Right renal pelvis (tissue), 4 donors: ENCODE measurements at regions not wholly inside any gene's neighbourhood (a gene's known extent, or its start where the extent isn't known, plus 50 kb on each side); places are given as distances from the start of the nearest gene placed in this dataset.
"Not testable (repeated sequence)": the region's sequence is repeated elsewhere in the genome, so short reads cannot be mapped to it uniquely, and the experiment has no call there.

Experiments
- DNase-seq, 4 donors: peaks; one replicate each; pipeline ENCODE4 v3.0.0-alpha.2; 2013; ENCODE audit warnings: low read depth in 4 of 4, low spot score in 3 of 4, missing footprints in 1 of 4

DNA sequence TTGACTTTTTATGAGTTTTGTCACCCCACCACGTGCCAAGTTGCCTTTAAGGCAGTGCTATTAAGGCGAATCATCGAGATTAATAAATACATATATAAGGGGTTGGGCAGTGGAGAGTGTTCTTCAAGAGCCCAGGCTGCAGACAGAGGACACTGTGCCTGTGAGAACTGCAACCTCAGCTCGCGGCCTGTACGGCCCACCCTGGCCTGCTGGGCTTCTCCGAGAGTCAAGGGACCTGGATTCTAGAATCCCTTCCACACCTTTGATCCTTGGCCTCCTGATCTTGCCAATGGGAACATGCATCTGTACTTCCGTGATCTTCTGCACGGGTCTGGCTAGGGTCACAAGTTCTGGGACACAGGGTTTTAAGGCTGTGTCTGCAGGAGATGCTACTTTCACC is 54.5 kb downstream of the IRX5 start:
- no peak for DNase-seq

DNA sequence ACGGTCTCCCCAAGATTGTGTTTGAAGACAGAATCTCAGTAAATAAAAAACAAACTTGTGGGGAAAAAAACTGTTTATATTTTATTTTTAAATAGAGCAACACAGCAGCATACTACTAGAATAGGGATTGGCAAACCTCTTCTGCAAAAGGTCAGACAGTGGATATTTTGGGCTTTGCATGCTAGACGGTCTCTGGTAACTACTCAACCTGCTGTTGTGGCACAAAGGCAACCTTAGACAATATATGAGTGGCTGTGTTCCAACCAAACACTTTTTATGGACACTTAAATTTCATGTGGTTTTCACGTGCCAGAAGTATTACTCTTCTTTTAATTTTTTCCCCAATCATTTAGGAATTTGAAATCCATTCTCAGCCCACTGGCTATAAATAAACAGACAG is 55.0 kb downstream of the IRX5 start:
- DNase-seq, result no peak

DNA sequence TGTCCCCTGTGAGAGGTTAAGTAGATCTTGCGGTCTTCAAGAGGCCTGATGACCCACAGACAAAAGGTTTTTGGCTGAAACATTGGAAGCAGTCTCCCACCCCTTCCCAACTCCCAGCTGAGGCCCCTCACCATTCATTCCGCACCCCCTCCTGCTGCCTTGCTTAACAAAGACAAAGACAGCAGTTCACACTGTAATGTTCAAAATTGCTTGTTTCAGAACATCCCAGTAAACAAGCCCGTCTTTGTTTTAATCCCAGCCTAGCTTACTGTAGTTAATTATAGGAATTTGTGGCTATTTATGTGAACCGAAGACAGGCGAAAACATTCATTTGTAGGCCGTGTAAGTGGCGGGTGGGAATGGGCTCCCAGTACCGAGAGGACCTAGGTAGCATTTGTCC is 55.7 kb downstream of the IRX5 start:
- DNase-seq, result no peak

DNA sequence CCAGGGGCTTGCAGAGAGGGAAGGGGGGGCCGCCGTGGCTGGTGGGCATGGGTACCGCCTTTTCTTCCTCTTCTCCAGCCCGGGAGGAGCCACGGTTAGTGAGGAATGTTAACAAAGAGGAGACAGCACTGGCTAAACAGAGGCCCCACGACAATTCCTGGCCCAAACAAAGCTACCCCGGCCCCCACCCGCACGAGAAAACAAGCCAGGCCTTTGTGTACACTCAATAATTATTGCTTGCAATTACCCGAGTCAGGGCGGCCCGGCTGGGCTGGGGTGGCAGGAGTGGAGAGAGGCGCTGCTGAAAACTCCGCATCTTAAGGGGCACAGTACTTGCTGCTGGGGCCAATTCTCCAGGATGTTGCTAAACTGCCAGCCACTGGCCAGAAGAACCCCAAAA is 56.4 kb downstream of the IRX5 start:
- DNase-seq, result no peak

DNA sequence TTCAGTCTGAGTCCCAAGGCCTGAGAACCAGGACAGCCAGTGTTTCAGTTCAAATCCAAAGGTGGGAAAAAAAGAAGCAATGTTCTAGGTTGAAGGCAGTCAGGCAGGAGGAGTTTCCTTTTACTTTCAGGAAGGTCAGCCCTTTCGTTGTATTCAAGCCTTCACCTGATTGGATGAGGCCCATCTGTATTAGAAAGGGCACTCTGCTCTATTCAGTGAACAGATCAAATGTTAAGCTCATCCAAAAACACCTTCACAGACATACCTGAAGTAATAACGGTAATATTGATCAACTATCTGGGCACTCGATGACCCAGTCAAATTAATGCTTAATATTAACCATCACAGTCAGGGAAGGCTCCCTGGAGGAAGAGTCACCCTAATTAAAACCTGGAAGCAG is 60.9 kb downstream of the IRX5 start:
- no peak for DNase-seq

DNA sequence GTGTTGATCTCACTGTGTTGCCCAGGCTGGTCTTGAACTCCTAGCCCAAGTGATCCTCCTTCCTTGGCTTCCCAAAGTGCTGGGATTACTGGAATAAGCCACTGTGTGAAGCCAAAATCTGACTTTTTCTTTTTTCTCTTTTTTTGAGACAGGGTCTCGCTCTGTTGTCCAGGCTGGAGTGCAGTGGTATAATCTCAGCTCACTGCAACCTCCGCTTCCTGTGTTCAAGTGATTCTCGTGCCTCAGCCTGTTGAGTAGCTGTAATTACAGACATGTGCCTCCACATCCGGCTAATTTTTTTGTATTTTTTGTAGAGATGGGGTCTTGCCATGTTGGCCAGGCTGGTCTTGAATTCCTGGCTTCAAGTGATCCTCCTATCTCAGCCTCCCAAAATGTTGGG is 61.3 kb downstream of the IRX5 start:
- not testable (repeated sequence) for DNase-seq

DNA sequence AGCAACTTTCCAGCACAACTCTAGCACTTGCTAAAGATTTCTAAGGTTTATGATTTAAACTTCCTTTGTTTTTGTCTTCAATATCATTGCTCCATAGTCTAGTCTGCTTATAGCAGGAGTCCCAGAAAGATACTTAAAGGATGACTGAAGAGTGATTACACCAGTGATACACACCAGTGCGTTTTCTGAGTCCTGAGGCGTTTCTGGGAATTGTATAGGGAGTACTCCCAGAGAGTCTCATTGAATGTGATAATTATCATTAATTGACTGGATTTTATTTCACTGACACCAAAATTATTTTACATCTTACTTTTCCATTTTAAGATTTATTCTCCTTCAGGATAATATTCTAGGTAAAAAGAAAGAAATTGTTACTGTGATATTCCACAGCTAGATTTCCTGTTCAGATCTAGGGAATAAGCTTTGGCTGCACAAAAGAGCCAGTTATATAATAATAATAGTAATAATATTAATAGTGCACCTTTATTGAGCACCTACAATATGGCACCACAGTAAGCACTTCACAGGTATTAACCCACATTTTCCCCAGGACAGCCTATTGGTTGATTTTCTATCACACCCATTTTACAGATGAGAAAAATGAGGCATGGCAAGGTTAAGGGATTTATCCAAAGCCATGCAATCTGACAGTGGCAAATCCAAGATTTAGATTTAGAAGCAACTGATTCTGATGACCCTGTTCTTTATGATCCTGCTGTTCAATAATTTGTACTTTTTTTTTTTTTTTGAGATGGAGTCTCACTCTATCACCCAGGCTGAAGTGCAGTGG is 62.6 kb downstream of the IRX5 start:
- no peak for DNase-seq

DNA sequence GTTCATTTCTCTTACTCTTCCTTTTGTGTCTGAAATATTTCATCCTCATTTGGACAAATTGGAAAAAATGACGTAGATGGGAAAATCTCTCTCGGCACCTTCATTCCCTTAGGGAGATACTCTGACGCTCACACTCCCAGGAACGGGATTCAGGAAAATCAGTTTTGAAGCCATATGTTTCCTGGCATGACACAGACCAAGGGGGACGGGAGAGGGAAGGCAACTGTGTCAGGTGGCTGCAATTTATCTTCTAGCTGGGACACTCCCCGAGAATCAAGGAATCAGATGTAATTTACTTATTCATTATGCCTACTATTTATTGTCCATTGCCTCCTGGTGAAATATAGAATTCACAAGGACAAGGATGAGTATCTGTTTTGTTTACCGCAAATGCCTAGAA is 65.5 kb downstream of the IRX5 start:
- no peak for DNase-seq

DNA sequence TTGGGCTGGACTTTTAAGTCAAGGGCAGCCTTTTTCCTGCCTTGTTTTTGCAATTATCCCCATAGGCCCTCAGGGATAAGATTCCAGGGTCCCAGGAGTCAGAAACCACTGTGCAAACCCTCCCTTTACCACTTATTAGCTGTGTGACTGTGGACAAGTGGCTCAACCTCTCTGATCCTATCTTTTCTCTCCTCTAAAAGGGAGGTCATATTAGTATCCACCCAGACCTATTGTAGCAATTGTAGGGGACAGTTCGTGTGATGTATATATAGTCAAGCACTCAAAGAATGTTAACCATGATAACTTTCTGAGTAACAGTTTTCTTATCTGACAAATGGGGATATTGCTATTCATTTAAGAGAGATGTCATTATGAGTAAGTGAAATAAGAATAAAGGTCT is 68.2 kb downstream of the IRX5 start:
- no peak for DNase-seq

DNA sequence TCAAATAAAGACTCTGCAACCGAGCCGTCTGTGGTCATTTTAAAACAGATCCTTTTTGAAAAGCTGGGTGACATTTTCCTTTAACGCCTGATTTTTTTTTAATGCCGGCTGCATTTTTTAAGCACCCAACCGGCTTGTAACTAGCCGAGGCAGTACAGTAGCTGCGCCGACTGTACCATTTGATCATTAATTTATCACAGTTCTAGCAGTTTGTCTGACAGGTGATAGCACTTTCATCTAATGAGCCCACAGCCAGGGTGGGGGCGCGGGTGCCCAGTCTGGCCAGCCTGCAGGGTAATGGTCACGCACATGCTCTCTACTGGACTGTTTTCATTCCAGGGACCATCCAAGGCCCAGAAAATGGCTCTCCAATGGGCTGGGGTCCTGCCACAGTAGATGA is 68.8 kb downstream of the IRX5 start:
- DNase-seq, result no peak

DNA sequence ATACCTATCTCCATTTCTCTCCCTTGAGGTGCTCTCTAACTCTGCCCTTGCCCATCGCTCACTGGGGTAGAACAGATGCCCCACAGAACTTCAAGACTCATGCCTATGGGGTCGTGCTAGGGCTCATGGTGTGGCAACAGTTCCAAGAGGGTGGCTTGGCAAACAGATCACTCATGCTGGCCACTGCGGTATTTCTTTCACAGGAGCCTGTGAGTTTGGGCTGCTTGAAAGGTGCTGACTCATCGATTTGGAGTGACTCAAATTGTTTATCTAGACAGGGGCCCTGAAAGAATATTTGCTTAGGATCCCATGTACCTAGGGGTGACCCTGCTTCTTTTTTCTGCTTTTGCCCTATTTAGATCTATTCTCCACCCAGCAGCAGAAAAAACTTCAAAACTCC is 69.9 kb downstream of the IRX5 start:
- no peak for DNase-seq

DNA sequence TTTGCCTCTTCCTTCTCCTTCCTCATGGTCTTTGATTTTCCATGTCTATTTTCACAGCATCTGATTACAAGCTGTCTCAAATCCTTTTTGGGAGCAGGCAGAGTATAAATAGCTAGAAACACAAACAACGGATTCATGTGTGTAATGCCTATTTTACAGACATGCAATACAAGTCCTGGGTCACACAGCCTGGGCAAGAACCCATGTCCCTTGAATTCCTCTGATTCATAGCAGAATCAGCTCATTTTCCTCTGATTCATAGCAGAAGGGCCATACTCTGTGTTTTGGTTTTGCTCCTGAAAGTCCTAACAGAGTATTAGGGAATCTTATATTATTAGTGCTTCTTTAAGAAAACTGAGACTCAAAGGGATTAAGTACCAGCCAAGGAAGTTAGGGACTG is 71.3 kb downstream of the IRX5 start:
- DNase-seq, result no peak

DNA sequence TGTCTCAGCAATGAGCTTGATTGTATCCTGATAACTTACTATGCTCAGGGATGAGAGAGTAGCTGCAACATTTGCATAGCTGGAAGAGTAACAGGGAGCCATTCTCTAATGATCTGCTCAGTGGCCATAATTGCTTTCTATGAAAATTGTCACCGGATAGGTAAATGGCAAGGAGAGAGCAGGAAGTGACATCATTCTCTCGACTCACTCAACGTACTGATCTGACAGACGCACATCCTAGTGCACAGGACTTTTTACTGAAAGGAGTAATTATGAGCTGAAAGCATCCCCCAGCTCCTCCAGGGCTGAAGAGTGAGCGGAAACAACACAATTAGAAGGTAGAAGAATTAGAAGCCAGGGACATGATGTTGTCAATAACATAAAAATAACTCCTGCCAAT is 71.8 kb downstream of the IRX5 start:
- DNase-seq, result no peak

DNA sequence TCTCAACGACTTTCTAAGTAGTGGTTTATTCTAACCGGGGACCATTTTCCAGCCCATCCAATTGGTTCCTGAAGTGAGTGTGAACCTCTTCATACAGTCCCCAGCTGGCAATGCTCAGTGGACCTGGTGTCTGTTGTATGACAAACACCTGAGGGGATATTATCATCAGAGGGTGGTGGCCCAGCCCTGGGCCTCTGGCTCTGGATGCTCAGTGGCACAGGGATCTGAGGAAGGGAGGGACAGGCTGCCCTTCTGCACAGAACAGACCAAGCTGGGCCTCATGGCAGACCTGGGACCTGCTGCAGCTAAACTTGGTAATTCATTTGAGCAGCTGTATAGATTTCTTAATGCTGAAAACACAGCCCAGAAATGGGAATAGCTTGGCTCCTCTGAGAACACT is 72.6 kb downstream of the IRX5 start:
- DNase-seq, result no peak

DNA sequence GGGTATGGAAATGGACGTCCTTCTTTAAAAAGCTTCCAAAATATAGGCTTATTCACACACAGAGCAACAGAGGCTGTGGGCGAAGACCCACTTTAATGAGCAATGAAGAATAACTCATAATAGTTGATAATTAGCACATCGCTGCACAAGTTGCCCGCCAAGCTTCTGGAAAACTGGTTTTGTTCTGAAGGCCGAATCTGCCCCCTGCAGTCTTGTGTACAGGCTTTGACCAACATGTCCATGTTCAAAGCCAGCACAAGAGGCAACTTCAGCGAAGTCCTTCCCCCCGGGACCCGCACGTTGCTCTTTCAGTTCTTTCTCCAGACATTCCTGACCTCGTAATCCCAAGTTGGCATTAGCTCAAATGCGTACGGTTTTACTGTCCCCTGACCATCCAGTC is 73.3 kb downstream of the IRX5 start:
- DNase-seq, result no peak

DNA sequence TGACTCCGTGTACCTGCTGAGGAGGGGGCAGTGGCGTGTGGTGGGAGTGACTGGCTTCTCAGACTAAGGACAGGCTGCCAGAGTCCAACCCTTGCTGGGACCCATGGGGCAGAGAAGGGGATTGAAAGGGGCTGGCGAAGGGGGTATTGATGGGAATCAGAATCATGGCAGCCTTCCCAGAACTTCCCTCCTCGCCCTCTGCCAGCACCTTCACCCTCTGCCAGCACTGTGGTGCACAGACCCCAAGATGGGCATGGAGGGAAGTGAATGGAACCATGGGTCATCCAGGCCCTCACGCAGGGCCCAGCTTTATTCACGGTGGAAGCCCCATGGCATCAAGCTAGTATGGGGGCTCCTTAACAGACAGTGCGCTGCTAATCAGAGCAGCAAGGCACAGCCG is 76.8 kb downstream of the IRX5 start:
- DNase-seq, result no peak

DNA sequence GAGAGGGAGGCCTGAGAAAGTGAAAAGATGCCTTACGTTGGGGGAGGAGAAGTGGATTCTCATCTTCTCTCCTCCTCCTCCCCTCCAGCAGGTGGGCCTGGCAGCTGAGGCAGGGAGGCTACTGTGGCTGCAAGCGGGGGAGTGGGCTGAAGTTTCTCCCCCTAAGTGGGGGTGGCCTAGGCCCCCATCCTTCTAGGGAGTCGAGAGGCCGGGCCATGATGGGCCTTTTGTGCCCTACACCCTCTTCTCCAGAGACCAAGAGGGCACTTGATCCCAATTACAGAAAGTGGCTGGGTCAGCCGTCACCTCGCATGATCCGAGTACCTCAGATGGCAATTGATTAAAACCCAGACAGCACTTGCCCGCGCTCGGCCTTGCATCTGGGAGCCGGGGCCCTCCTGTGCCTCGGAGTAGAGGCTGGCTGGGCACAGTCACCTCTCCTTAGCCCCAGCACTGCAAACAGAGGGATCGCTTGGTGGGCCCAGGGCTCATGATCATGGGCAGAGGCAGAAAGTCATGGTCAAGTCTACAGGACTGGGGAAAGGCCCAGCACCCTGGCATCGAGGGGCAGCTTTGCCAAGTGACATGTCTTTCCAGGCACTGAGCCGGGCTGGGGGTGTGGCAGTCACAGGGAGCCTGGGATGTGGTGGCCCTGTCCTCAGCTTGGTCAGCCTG is 78.3 kb downstream of the IRX5 start:
- no peak for DNase-seq

DNA sequence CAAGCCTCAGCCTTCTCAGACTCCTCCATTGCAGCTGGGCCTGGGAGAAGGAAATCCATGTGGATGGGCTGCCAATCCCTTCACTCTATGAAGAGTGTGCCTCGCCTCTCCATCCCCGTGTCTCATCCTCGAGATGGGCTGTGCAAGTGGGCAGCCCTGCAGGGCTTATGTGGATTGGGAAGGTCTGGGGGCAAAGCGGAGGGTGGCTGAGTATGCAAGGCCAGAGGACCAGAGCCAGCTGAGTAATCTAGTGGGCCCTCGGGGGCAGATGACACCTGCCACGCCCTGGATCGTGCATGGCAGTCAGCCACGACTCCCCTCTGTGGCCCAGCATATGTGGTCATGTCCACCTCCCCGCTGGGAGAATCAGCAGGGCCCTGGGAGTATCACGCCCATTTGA is 78.9 kb downstream of the IRX5 start:
- no peak for DNase-seq

DNA sequence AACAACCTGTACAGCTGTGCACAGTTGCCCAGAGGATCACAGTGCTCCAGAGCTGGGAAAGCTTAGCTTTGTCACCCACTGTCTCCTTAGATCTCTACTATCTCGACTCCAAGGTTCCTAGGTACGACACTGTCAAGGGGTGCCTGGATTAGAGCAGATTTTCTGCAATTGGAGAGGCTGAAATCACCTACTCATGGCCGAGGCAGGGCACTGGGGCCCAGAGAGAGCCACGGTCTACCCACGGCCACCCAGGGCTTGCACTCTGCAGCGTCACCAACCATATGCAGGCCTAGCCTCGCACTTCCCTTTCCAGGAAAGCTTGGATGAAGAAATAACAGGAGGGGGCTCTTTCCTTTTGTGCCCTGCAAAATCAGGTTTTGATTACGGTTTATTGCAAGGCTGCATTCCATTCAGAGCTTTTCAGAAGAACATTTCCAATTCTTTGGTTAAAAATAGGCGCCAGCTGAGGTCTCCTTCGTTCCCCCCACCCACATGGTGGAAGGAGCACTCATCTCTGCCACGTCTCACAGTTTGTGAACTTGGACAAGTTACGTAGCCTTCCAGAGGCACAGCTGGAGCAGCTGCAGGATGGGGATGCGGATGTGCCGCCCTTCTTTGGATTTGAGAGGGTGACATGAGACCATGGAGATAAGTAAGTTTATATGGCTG is 80.0 kb downstream of the IRX5 start:
- DNase-seq, result no peak

DNA sequence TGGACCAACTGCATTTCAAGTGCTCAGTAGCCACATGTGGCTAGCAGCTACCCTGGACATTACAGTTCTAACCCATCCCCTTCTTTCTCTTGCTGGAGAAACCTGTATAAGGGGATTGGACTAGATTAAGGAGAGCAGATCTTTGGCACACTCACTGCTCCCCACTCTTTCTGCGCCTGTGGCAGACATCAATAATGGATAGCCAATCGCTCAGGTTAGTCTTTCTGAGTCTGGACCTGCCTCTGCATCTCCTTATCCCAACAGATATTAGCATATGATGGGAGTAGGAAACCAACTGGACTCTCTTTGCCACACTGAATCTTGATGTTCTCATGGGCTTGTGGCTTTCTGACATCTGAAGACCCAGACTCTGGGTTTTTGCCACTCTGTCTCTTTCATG is 81.7 kb downstream of the IRX5 start:
- DNase-seq, result no peak

DNA sequence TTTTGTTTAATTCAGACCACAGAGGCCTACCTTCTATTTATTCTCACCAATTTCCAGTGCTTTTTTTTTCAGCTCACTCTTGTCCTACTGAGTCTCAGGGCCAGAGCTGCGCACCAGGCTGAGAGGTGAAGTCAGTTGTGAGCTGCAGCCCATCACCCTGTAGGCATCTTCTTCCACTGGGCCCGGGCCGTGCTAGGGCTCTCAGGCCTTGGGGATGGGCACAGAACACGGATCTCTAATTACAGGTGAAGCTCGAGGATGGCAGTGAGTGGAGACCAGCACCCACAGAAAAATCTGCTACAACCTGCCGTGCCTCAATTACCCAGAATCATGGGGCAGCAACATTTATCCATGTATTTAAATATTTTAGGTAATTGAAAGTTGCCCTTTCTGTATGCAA is 82.1 kb downstream of the IRX5 start:
- no peak for DNase-seq

DNA sequence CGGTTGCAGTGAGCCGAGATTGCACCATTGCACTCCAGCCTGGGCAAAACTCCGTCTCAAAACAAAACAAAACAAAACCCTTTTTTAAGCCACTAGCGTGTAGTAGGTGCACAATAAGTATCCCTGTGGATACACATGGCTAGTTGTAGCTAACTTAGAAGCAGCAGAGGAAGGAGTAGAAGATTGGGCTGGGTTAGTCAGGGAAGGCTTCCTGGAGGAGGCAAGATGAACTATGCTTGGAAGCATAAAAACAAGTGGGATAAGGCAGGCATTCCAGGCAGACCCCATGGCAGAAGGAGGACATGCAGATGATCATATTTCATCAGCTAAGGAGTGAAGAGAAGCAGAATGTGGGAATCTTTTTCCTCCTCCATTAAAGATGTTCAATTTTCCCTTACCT is 83.4 kb downstream of the IRX5 start:
- DNase-seq, result no peak
